ENCODE measurements at regions not wholly inside any gene's neighbourhood (a gene's known extent, or its start where the extent isn't known, plus 50 kb on each side); places are given as distances from the start of the nearest gene placed in this dataset.

- dilution Hi-C loops (cut with MboI; ENCODE audit: extremely low pct_ligation_motif_present, low sequenced_read_pairs): no loop called here
- TF ChIP-seq POLR2AphosphoS5 (IDR thresholded peaks at IDR 0.05; ENCODE audit: insufficient read depth, low read depth, low read length) (peak; percentile 31), GATA2 (IDR thresholded peaks at IDR 0.05; ENCODE audit: insufficient read depth, insufficient read length, low read depth, low read length) (no peak), JUN (IDR thresholded peaks at IDR 0.05; ENCODE audit: borderline replicate concordance, insufficient read depth, insufficient read length, low read depth) (peak; percentile 49), FOS (IDR thresholded peaks at IDR 0.05; ENCODE audit: borderline replicate concordance, insufficient read depth, low read length) (peak; percentile 50)
- POLR2A ChIA-PET: no interaction called here
- Histone ChIP-seq H3K79me2 (ENCODE audit: control insufficient read depth, insufficient read depth, low read length) (peaks cover 37% of the 10 kb centered on the region), H3K4me3 (replicated peaks in 1 of 3; ENCODE audit: insufficient read depth in 1 of 3, low read depth in 1 of 3, low read length in 3 of 3) (no peak overlapping the region), H3K4me2 (ENCODE audit: insufficient read depth, low read length) (peak overlapping the region; percentile 74), H4K20me1 (replicated peaks; ENCODE audit: control insufficient read depth, extremely low read depth, insufficient read depth, low read length) (no peaks in the 10 kb centered on the region), H3K27me3 (ENCODE audit: control insufficient read depth in 2 of 2, insufficient read depth in 2 of 2, low read length in 2 of 2) (no peaks in the 10 kb centered on the region), H3K4me1 (ENCODE audit: control insufficient read depth, extremely low read depth, insufficient read depth, low read length) (peaks cover 45% of the 10 kb centered on the region), H3K9ac (replicated peaks; ENCODE audit: extremely low read depth, insufficient read depth, low read length) (peak overlapping the region; percentile 8), H3K9me3 (replicated peaks; ENCODE audit: control insufficient read depth, insufficient read depth, low read length) (no peaks in the 10 kb centered on the region), H3K36me3 (ENCODE audit: control insufficient read depth in 2 of 2, extremely low read depth in 1 of 2, insufficient read depth in 2 of 2, low read length in 2 of 2) (no peaks in the 10 kb centered on the region), H3K27ac (ENCODE audit: insufficient read depth, low read depth, low read length) (peak overlapping the region; percentile 70), H3K9me1 (replicated peaks; ENCODE audit: control insufficient read depth, extremely low read depth, insufficient read depth, low read length) (no peaks in the 10 kb centered on the region), H2AFZ (ENCODE audit: low read depth, low read length) (no peak overlapping the region)
- DNase-seq (ENCODE audit: low read depth, low spot score): peak; percentile 91
- CTCF ChIA-PET: interaction anchor here (0.8 kb wide), 1 partner anchor 58 kb away, joined by 3 read pairs; no protein-coding TSS in a partner anchor
- BruUV-seq (replicated peaks): no TSS peak
- intact Hi-C loops (cut with micrococcal nuclease): loop anchor here (1.0 to 5.0 kb wide), 4 partner anchors 14 to 1042 kb away; partner anchors contain the start of gene BDNF
- FAIRE-seq: peak; percentile 37
These were observed 634.9 kb downstream of the METTL15 start for GRCh38 chr11:28743061-28743550.

DNA sequence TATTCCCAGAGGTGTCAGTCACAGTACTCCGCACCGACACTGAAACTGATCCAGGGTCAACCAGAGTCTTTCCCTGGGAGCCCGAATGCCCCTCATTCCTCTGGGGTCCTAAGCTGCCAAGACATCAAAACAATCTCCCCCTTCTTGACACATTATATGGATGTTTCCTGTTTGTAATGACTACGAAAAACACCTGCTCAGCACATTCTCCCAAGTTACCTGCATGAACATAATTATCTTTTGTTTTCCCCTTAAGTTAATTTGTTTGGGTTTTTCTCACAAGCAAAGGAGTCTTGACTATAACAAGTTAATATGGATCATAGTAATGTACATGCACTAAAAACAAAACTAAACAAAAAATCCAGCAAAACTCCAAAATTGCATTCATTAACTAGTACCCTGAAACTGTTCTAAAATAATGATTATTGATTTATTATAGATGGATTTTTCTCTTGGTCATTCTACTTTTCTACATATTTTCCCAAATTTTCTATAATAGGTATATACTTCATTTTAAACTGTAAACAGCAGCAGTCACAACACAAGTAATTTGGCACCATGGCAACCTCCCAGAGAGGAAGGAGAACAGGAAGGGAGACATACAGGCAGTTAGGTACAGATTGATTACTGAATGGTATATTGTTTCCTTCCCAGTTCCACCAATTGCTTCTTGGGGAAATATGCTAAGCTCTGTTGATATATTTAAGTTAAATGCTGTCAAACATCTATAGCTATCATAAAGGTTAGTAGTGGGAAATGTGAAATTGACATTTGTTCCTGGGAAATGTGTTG, 631.5 kb downstream of the METTL15 start:
- no TSS peak for BruUV-seq (replicated peaks)
- no peaks in the 10 kb centered on the region for H3K9me1 ChIP-seq (replicated peaks; ENCODE audit: control insufficient read depth, extremely low read depth, insufficient read depth, low read length)
- H2AFZ ChIP-seq (ENCODE audit: low read depth, low read length): no peak overlapping the region
- no peaks in the 10 kb centered on the region for H3K9me3 ChIP-seq (replicated peaks; ENCODE audit: control insufficient read depth, insufficient read depth, low read length)
- dilution Hi-C loops (cut with MboI; ENCODE audit: extremely low pct_ligation_motif_present, low sequenced_read_pairs) (no loop called here), intact Hi-C loops (cut with micrococcal nuclease) (loop anchor here (2.0 to 5.0 kb wide), 2 partner anchors 33 to 278 kb away; no protein-coding TSS in a partner anchor)
- peak; percentile 61 for DNase-seq (ENCODE audit: low read depth, low spot score)
- ChIA-PET POLR2A (no interaction called here), CTCF (interaction anchor here (1.0 to 6.8 kb wide), 6 partner anchors 10 to 281 kb away, joined by 3 to 42 read pairs (median 4); no protein-coding TSS in a partner anchor)
- H4K20me1 ChIP-seq (replicated peaks; ENCODE audit: control insufficient read depth, extremely low read depth, insufficient read depth, low read length): no peaks in the 10 kb centered on the region
- TF ChIP-seq EZH2 (IDR thresholded peaks at IDR 0.05; ENCODE audit: borderline replicate concordance, low read depth, low read length, severe bottlenecking) (no peak), CTCF (IDR thresholded peaks at IDR 0.05; ENCODE audit: extremely low read depth in 1 of 2, insufficient read depth in 1 of 2, low read depth in 1 of 2, low read length in 2 of 2) (no peak), POLR2A (IDR thresholded peaks at IDR 0.05; ENCODE audit: low read depth, low read length) (no peak), JUN (IDR thresholded peaks at IDR 0.05; ENCODE audit: borderline replicate concordance, insufficient read depth, insufficient read length, low read depth) (no peak)
- H3K4me1 ChIP-seq (ENCODE audit: control insufficient read depth, extremely low read depth, insufficient read depth, low read length): peaks cover 45% of the 10 kb centered on the region
- peak overlapping the region; percentile 28 for H3K4me2 ChIP-seq (ENCODE audit: insufficient read depth, low read length)
- H3K4me3 ChIP-seq (replicated peaks in 1 of 3; ENCODE audit: insufficient read depth in 1 of 3, low read depth in 1 of 3, low read length in 3 of 3): no peak overlapping the region
- H3K27ac ChIP-seq (ENCODE audit: insufficient read depth, low read depth, low read length): no peak overlapping the region
- no peak for FAIRE-seq
- no peaks in the 10 kb centered on the region for H3K27me3 ChIP-seq (ENCODE audit: control insufficient read depth in 2 of 2, insufficient read depth in 2 of 2, low read length in 2 of 2)
- no peak overlapping the region for H3K9ac ChIP-seq (replicated peaks; ENCODE audit: extremely low read depth, insufficient read depth, low read length)
- H3K36me3 ChIP-seq (ENCODE audit: control insufficient read depth in 2 of 2, extremely low read depth in 1 of 2, insufficient read depth in 2 of 2, low read length in 2 of 2): no peaks in the 10 kb centered on the region
- peaks cover 48% of the 10 kb centered on the region for H3K79me2 ChIP-seq (ENCODE audit: control insufficient read depth, insufficient read depth, low read length)
